Mesothelial cell of epicardium (in vitro differentiated cells): ENCODE measurements at regions not wholly inside any gene's neighbourhood (a gene's known extent, or its start where the extent isn't known, plus 50 kb on each side); places are given as distances from the start of the nearest gene placed in this dataset.

ENCODE experiments used
- DNase-seq, 2 experiments: peaks; one replicate each; pipeline ENCODE4 v3.0.0; 2021; ENCODE audit warnings: low spot score in 2 of 2; ENCODE audit not compliant: unreplicated experiment in 2 of 2
- H3K27ac Mint-ChIP-seq: 2 replicates; pipeline ENCODE4 v1.8.0; 2021; ENCODE audit warnings: mixed read lengths
- H3K27me3 Mint-ChIP-seq: 2 replicates; pipeline ENCODE4 v1.8.0; 2021; ENCODE audit warnings: low read depth, mixed read lengths
- H3K36me3 Mint-ChIP-seq: 2 replicates; pipeline ENCODE4 v1.8.0; 2021; ENCODE audit warnings: mixed read lengths
- H3K4me1 Mint-ChIP-seq: 2 replicates; pipeline ENCODE4 v1.8.0; 2021; ENCODE audit warnings: mixed read lengths
- H3K4me3 Mint-ChIP-seq: 2 replicates; pipeline ENCODE4 v1.8.0; 2021; ENCODE audit warnings: mild to moderate bottlenecking, moderate library complexity, mixed read lengths
- H3K9me3 Mint-ChIP-seq: 2 replicates; pipeline ENCODE4 v1.8.0; 2021; ENCODE audit warnings: mixed read lengths
- TF ChIP-seq, protein P1 (sequence below): fragments of 200-600 bp; sonication (generic); IDR thresholded peaks from one replicate; pipeline ENCODE4 v1.5.0; 2021; ENCODE audit warnings: antibody characterized with exemption; ENCODE audit not compliant: unreplicated experiment

DNA sequence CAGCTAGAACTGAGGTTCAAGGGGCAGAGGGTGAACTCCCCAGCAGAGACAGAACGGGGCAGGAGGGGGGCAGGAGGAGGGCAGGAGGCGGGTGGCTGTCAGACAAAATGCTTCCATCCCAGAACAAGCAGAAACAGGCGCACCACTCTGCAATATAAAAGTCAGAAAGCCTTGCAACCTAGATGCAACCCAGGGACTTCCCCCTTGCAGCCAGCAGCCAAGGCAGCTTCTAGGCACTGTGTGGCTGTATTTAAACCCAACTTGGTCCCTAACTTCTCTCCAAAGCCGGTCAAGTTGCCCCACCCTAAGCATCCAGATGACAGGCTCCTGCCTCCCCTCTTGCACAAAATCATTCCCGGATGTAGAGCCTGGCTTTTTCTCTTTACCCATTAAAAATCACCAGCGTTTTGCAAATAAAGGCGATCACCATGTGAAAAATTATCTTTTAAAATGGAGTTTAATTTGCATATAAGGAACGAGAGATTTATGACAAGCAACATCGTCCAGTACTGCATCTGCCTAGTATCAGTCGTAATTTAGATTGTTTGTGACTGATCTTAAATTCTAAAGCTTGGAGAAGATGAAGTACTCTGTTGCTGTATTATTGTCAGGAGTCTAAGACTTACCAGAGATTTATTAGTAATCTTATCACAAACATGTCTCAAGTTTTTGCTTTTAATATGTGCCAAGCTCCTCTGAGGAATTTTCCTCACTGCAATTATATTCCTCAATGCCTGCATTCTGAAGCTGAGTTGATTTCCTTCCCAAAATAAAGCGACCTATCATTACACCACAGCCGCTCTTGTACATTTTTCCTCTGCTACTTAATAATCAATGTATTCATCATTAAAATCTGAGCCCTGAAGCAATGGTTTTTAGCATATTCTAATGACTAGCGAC, 307.1 kb upstream of the ZNF507 start:
- no peak overlapping the region for H3K4me3 Mint-ChIP-seq
- no peaks in the 10 kb centered on the region for H3K27me3 Mint-ChIP-seq
- H3K36me3 Mint-ChIP-seq, result no peaks in the 10 kb centered on the region
- H3K27ac Mint-ChIP-seq, result peak overlapping the region; percentile 88
- peaks cover 88% of the 10 kb centered on the region for H3K4me1 Mint-ChIP-seq
- H3K9me3 Mint-ChIP-seq, result no peaks in the 10 kb centered on the region
- DNase-seq, result peak in 1 of 2 experiments; percentile 44
- TF ChIP-seq, protein P1, sequence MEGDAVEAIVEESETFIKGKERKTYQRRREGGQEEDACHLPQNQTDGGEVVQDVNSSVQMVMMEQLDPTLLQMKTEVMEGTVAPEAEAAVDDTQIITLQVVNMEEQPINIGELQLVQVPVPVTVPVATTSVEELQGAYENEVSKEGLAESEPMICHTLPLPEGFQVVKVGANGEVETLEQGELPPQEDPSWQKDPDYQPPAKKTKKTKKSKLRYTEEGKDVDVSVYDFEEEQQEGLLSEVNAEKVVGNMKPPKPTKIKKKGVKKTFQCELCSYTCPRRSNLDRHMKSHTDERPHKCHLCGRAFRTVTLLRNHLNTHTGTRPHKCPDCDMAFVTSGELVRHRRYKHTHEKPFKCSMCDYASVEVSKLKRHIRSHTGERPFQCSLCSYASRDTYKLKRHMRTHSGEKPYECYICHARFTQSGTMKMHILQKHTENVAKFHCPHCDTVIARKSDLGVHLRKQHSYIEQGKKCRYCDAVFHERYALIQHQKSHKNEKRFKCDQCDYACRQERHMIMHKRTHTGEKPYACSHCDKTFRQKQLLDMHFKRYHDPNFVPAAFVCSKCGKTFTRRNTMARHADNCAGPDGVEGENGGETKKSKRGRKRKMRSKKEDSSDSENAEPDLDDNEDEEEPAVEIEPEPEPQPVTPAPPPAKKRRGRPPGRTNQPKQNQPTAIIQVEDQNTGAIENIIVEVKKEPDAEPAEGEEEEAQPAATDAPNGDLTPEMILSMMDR, result no peak

DNA sequence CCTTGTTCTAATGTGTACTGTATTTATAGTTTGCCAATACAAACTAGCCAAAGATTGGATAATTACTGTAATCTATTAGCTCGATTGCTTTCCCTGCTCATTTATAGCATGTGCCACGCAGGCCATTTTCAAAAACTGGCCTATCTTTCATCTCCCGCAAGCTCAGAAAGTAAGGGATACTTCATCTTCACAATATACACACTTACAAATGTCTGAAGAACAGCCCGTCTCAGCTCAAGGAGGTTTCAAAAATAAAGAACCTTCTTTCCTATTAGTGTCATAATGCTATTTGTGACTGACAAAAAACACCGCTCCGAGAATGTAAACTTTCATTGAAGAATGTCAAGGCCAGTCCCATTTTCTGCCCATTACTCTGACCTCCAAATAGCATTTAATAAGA, 306.4 kb upstream of the ZNF507 start:
- Mint-ChIP-seq H3K27me3 (no peaks in the 10 kb centered on the region), H3K9me3 (no peaks in the 10 kb centered on the region)
- DNase-seq, result no peak

DNA sequence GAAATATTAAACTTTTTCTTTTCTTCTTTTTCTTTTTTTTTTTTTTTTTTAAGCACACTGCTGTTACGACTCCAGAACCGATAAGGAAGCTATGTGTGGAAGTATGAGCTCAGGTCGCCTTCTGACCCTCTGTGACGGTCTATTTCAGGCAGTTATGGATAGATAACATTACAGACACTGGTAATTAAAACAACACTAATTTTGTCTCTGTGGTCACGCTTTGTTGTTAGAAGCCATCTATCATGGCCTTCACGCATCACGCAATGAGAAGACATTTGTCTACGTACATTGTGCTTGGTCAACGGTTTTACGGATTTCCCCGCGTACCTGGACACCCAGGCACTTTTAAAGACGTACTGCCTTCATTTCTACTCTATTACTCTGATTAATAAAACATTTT, 306.0 kb upstream of the ZNF507 start:
- H3K27me3 Mint-ChIP-seq, result no peaks in the 10 kb centered on the region
- no peak overlapping the region for H3K4me3 Mint-ChIP-seq
- peak overlapping the region; percentile 90 for H3K27ac Mint-ChIP-seq
- TF ChIP-seq, protein P1, result no peak
- H3K4me1 Mint-ChIP-seq, result peaks cover 82% of the 10 kb centered on the region
- DNase-seq, result no peak
- H3K36me3 Mint-ChIP-seq, result no peaks in the 10 kb centered on the region
- H3K9me3 Mint-ChIP-seq, result no peaks in the 10 kb centered on the region

More for the DNA sequence above, 306.4 kb upstream of the ZNF507 start:
- peaks cover 83% of the 10 kb centered on the region for H3K4me1 Mint-ChIP-seq
- peak overlapping the region; percentile 88 for H3K27ac Mint-ChIP-seq
- no peaks in the 10 kb centered on the region for H3K36me3 Mint-ChIP-seq
- TF ChIP-seq, protein P1, result no peak
- H3K4me3 Mint-ChIP-seq, result no peak overlapping the region

DNA sequence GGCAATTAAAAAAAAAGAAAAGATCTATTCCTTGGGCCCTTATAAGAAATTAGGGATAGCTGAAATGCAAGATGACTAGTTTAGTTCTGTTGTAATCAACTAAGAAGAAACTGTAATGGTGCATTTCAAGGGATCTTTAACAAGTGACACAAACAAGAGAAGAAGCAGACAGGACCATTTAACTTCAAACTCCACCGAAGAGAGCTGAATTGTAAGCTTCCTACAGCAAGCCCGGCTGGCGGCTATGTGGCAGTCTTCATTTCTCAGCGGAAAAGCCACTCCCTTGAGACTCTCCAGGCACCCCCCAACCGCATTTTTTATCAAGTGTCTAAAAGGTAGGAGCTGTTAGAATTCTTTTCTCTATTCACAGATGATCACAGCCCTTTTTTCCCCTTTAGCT, 305.2 kb upstream of the ZNF507 start:
- Mint-ChIP-seq H3K4me1 (peaks cover 77% of the 10 kb centered on the region), H3K27me3 (no peaks in the 10 kb centered on the region), H3K9me3 (no peaks in the 10 kb centered on the region), H3K27ac (peak overlapping the region; percentile 90), H3K4me3 (peak overlapping the region; percentile 44), H3K36me3 (no peaks in the 10 kb centered on the region)
- TF ChIP-seq, protein P1, result no peak
- DNase-seq, result peak in 1 of 2 experiments; percentile 45

DNA sequence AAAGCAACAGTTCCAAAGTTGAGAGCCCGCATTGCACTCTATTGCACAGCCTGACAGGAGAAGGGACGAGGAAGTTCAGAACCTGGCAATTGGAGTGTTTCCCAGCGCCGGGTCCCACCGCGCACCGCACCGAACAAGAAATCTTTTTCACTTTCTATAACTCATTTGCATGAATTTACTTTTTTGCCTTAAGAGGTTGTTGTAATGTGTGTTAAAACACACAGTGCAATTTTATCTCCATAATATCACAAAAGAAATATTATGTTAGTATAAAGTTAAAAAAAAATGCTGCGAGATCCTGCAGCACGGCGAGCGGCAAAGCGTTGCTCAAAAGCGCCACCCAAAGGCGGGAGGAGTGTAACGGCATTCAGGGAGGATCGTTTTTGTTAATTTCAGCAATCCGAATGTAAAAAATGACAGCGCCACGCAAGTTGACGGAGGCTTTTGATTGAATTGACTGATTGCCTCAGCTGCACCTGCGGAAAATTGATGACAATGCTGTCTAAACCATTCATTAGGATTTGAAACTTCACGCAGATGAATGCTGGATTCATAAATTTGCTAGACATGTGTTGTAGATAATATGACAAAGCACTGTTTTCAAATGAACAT, 303.6 kb upstream of the ZNF507 start:
- Mint-ChIP-seq H3K36me3 (no peaks in the 10 kb centered on the region), H3K4me1 (peaks cover 67% of the 10 kb centered on the region), H3K27me3 (peaks cover 2% of the 10 kb centered on the region), H3K4me3 (peak overlapping the region; percentile 67), H3K9me3 (no peaks in the 10 kb centered on the region), H3K27ac (peak overlapping the region; percentile 88)
- DNase-seq, result peak; percentile 48 to 79
- TF ChIP-seq, protein P1, result peak; percentile 76
